A549 (cell line): ENCODE measurements at regions not wholly inside any gene's neighbourhood (a gene's known extent, or its start where the extent isn't known, plus 50 kb on each side); places are given as distances from the start of the nearest gene placed in this dataset.

Source experiments
- CBX2 ChIP-seq: fragments of 200-600 bp; sonication (generic); IDR thresholded peaks from 2 replicates; pipeline ENCODE4 v1.6.1; 2016; ENCODE audit warnings: low read depth, mild to moderate bottlenecking, borderline replicate concordance
- EP300 ChIP-seq, 2 experiments: fragments of >200 bp; sonication (Bioruptor Twin); formaldehyde crosslinking; IDR thresholded peaks; 2 replicates in 1 of 2; 3 replicates in 1 of 2; pipeline ENCODE4 v1.6.1; 2016 to 2017
- JUNB ChIP-seq: fragments of >200 bp; sonication (Bioruptor Twin); formaldehyde crosslinking; IDR thresholded peaks from 2 replicates; pipeline ENCODE4 v1.6.1; 2016
- POLR2A ChIP-seq: IDR thresholded peaks from 2 replicates; pipeline ENCODE4 v1.6.1; 2012; ENCODE audit warnings: mild to moderate bottlenecking, low read length
- RAD21 ChIP-seq, 2 experiments: fragments of >200 bp in 1 of 2; sonication (Bioruptor Twin) in 1 of 2; formaldehyde crosslinking in 1 of 2; IDR thresholded peaks in 1 of 2; conservative IDR thresholded peaks in 1 of 2; 2 replicates in 1 of 2; 3 replicates in 1 of 2; pipeline ENCODE4 v1.6.1; 2012 to 2018; ENCODE audit warnings: inconsistent platforms in 1 of 2
- RCOR1 ChIP-seq: fragments of 150-350 bp; IDR thresholded peaks from 2 replicates; pipeline ENCODE4 v1.6.1; 2014; ENCODE audit warnings: antibody characterized with exemption, low read length, low read depth
- TF ChIP-seq, protein P1 (sequence below): fragments of >200 bp; sonication (Bioruptor Twin); formaldehyde crosslinking; IDR thresholded peaks from 3 replicates; pipeline ENCODE4 v1.5.1; 2016

GRCh38 chr2:77813599-77813998, 291.4 kb upstream of the LRRTM4 start:
- TF ChIP-seq CBX2 (no peak), POLR2A (no peak), RCOR1 (no peak), EP300 (IDR thresholded peaks at IDR 0.05) (no peak), RAD21 (conservative IDR thresholded peaks at IDR 0.05 in 1 of 2, IDR thresholded peaks at IDR 0.05 in 1 of 2) (no peak), JUNB (no peak)
- TF ChIP-seq, protein P1, sequence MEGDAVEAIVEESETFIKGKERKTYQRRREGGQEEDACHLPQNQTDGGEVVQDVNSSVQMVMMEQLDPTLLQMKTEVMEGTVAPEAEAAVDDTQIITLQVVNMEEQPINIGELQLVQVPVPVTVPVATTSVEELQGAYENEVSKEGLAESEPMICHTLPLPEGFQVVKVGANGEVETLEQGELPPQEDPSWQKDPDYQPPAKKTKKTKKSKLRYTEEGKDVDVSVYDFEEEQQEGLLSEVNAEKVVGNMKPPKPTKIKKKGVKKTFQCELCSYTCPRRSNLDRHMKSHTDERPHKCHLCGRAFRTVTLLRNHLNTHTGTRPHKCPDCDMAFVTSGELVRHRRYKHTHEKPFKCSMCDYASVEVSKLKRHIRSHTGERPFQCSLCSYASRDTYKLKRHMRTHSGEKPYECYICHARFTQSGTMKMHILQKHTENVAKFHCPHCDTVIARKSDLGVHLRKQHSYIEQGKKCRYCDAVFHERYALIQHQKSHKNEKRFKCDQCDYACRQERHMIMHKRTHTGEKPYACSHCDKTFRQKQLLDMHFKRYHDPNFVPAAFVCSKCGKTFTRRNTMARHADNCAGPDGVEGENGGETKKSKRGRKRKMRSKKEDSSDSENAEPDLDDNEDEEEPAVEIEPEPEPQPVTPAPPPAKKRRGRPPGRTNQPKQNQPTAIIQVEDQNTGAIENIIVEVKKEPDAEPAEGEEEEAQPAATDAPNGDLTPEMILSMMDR, result no peak
